Fibroblast of upper back skin (primary cell): ENCODE measurements at regions not wholly inside any gene's neighbourhood (a gene's known extent, or its start where the extent isn't known, plus 50 kb on each side); places are given as distances from the start of the nearest gene placed in this dataset.

ENCODE experiments used
- DNase-seq: peaks from one replicate; pipeline ENCODE4 v3.0.0-alpha.2; 2013

GRCh38 chr2:213202011-213202410 is 50.6 kb upstream of the IKZF2 start:
- DNase-seq = no peak

- DNase-seq = no peak
Measured at GRCh38 chr2:213205944-213206343, 54.5 kb upstream of the IKZF2 start.

GRCh38 chr2:213213186-213213585 is 61.8 kb upstream of the IKZF2 start:
- no peak for DNase-seq

GRCh38 chr2:213214209-213214608 is 62.8 kb upstream of the IKZF2 start:
- no peak for DNase-seq

GRCh38 chr2:213216461-213216860 is 65.0 kb upstream of the IKZF2 start:
- peak; percentile 40 for DNase-seq

- DNase-seq = no peak
Measured at GRCh38 chr2:213219816-213220215, 64.4 kb upstream of the SPAG16 start.

GRCh38 chr2:213220967-213221603 is 63.2 kb upstream of the SPAG16 start:
- DNase-seq = no peak

- DNase-seq = peak; percentile 30
Measured at GRCh38 chr2:213221957-213222356, 62.3 kb upstream of the SPAG16 start.

- DNase-seq = no peak
Measured at GRCh38 chr2:213224366-213224765, 59.9 kb upstream of the SPAG16 start.

- DNase-seq = no peak
Measured at GRCh38 chr2:213225866-213226265, 58.4 kb upstream of the SPAG16 start.

- peak; percentile 30 for DNase-seq
Measured at GRCh38 chr2:213227458-213227857, 56.8 kb upstream of the SPAG16 start.

GRCh38 chr2:213228638-213229037 is 55.6 kb upstream of the SPAG16 start:
- DNase-seq = no peak

- DNase-seq = peak; percentile 59
Measured at GRCh38 chr2:213229814-213230213, 54.5 kb upstream of the SPAG16 start.

GRCh38 chr2:213231966-213232365 is 52.3 kb upstream of the SPAG16 start:
- DNase-seq = no peak

GRCh38 chr2:213232649-213233437 is 51.4 kb upstream of the SPAG16 start:
- DNase-seq = peak; percentile 21

- no peak for DNase-seq
Measured at GRCh38 chr2:213233438-213234330, 50.6 kb upstream of the SPAG16 start.
